ENCODE measurements at regions not wholly inside any gene's neighbourhood (a gene's known extent, or its start where the extent isn't known, plus 50 kb on each side); places are given as distances from the start of the nearest gene placed in this dataset.

- peaks cover 17% of the 10 kb centered on the region for H3K9me3 Mint-ChIP-seq
- ATAC-seq (ENCODE audit: poor library complexity), result no peak
- H3K36me3 Mint-ChIP-seq (ENCODE audit: low read depth), result no peaks in the 10 kb centered on the region
- TF ChIP-seq, protein P1, sequence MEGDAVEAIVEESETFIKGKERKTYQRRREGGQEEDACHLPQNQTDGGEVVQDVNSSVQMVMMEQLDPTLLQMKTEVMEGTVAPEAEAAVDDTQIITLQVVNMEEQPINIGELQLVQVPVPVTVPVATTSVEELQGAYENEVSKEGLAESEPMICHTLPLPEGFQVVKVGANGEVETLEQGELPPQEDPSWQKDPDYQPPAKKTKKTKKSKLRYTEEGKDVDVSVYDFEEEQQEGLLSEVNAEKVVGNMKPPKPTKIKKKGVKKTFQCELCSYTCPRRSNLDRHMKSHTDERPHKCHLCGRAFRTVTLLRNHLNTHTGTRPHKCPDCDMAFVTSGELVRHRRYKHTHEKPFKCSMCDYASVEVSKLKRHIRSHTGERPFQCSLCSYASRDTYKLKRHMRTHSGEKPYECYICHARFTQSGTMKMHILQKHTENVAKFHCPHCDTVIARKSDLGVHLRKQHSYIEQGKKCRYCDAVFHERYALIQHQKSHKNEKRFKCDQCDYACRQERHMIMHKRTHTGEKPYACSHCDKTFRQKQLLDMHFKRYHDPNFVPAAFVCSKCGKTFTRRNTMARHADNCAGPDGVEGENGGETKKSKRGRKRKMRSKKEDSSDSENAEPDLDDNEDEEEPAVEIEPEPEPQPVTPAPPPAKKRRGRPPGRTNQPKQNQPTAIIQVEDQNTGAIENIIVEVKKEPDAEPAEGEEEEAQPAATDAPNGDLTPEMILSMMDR (IDR thresholded peaks at IDR 0.05), result no peak
- no peaks in the 10 kb centered on the region for H3K4me1 ChIP-seq (ENCODE audit: insufficient read depth, low read length)
- ChIA-PET POLR2A (no interaction called here), CTCF (no interaction called here)
- H3K4me3 Mint-ChIP-seq, result no peak overlapping the region
- peaks cover 0 to 5% of the 10 kb centered on the region in 2 experiments for H3K9me3 ChIP-seq (ENCODE audit: control insufficient read depth in 1 of 2, insufficient read depth in 1 of 2, low read length in 2 of 2)
- H3K27ac ChIP-seq (ENCODE audit: low read depth in 1 of 2, low read length in 2 of 2), result no peak overlapping the region
- H3K27me3 Mint-ChIP-seq, result no peaks in the 10 kb centered on the region
- no peaks in the 10 kb centered on the region for H3K4me1 Mint-ChIP-seq (ENCODE audit: low read depth)
- intact Hi-C loops (cut with DNase I, micrococcal nuclease), result no loop called here
- H3K27me3 ChIP-seq (ENCODE audit: control insufficient read depth in 1 of 2, insufficient read depth in 2 of 2, low read length in 2 of 2), result no peaks in the 10 kb centered on the region
- no peak overlapping the region for H3K27ac Mint-ChIP-seq
- H3K36me3 ChIP-seq (ENCODE audit: insufficient read depth, low read length), result no peaks in the 10 kb centered on the region
- no peak overlapping the region for H3K4me3 ChIP-seq (ENCODE audit: low read length)
- no peak for DNase-seq
These were observed 943.1 kb upstream of the LRRTM1 start for GRCh38 chr2:81247648-81248047.

GRCh38 chr2:81242501-81242900 lies 937.9 kb upstream of the LRRTM1 start:
- ATAC-seq (ENCODE audit: poor library complexity), result no peak
- peaks cover 18% of the 10 kb centered on the region for H3K9me3 Mint-ChIP-seq
- CTCF ChIA-PET, result no interaction called here
- Histone ChIP-seq H3K27ac (ENCODE audit: low read depth in 1 of 2, low read length in 2 of 2) (no peak overlapping the region), H3K9me3 (ENCODE audit: control insufficient read depth in 1 of 2, insufficient read depth in 1 of 2, low read length in 2 of 2) (no peaks in the 10 kb centered on the region), H3K4me1 (ENCODE audit: insufficient read depth, low read length) (no peaks in the 10 kb centered on the region), H3K4me3 (ENCODE audit: low read length) (no peak overlapping the region), H3K36me3 (ENCODE audit: insufficient read depth, low read length) (no peaks in the 10 kb centered on the region), H3K27me3 (ENCODE audit: control insufficient read depth in 1 of 2, insufficient read depth in 2 of 2, low read length in 2 of 2) (no peaks in the 10 kb centered on the region)
- no peaks in the 10 kb centered on the region for H3K4me1 Mint-ChIP-seq (ENCODE audit: low read depth)
- no peaks in the 10 kb centered on the region for H3K27me3 Mint-ChIP-seq
- H3K36me3 Mint-ChIP-seq (ENCODE audit: low read depth), result no peaks in the 10 kb centered on the region
- POLR2A ChIA-PET, result no interaction called here
- no peak for DNase-seq
- no peak overlapping the region for H3K27ac Mint-ChIP-seq
- no peak overlapping the region for H3K4me3 Mint-ChIP-seq
- intact Hi-C loops (cut with DNase I, micrococcal nuclease), result no loop called here
- TF ChIP-seq, protein P1 (IDR thresholded peaks at IDR 0.05), result no peak

- H3K27me3 Mint-ChIP-seq, result no peaks in the 10 kb centered on the region
- no peak overlapping the region for H3K4me3 Mint-ChIP-seq
- POLR2A ChIA-PET, result no interaction called here
- no peaks in the 10 kb centered on the region for H3K4me1 Mint-ChIP-seq (ENCODE audit: low read depth)
- intact Hi-C loops (cut with DNase I, micrococcal nuclease), result no loop called here
- H3K4me3 ChIP-seq (ENCODE audit: low read length), result no peak overlapping the region
- DNase-seq (no peak), ATAC-seq (ENCODE audit: poor library complexity) (no peak)
- H3K36me3 Mint-ChIP-seq (ENCODE audit: low read depth), result no peaks in the 10 kb centered on the region
- no peaks in the 10 kb centered on the region for H3K9me3 ChIP-seq (ENCODE audit: control insufficient read depth in 1 of 2, insufficient read depth in 1 of 2, low read length in 2 of 2)
- no peaks in the 10 kb centered on the region for H3K27me3 ChIP-seq (ENCODE audit: control insufficient read depth in 1 of 2, insufficient read depth in 2 of 2, low read length in 2 of 2)
- H3K9me3 Mint-ChIP-seq, result peaks cover 24% of the 10 kb centered on the region
- no peaks in the 10 kb centered on the region for H3K4me1 ChIP-seq (ENCODE audit: insufficient read depth, low read length)
- no peak overlapping the region for H3K27ac ChIP-seq (ENCODE audit: low read depth in 1 of 2, low read length in 2 of 2)
- CTCF ChIA-PET, result no interaction called here
- no peaks in the 10 kb centered on the region for H3K36me3 ChIP-seq (ENCODE audit: insufficient read depth, low read length)
- no peak overlapping the region for H3K27ac Mint-ChIP-seq
- TF ChIP-seq, protein P1 (IDR thresholded peaks at IDR 0.05), result no peak
These were observed 933.9 kb upstream of the LRRTM1 start for GRCh38 chr2:81238462-81238861.
